G401.6 (cell line): ENCODE measurements at regions not wholly inside any gene's neighbourhood (a gene's known extent, or its start where the extent isn't known, plus 50 kb on each side); places are given as distances from the start of the nearest gene placed in this dataset.

ENCODE experiments used
- FAIRE-seq: peaks from 2 replicates; lab custom pipeline; 2012; peaks lifted over from hg19 to GRCh38; lab: Jason Lieb, UNC

- FAIRE-seq = no peak
These were observed 136.1 kb upstream of the MAP9 start for GRCh38 chr4:155512817-155513216.

- FAIRE-seq = no peak
These were observed 135.3 kb upstream of the MAP9 start for GRCh38 chr4:155512046-155512445.

- no peak for FAIRE-seq
These were observed 134.0 kb upstream of the MAP9 start for GRCh38 chr4:155510771-155511170.

- no peak for FAIRE-seq
These were observed 132.8 kb upstream of the MAP9 start for GRCh38 chr4:155509555-155509954.

- no peak for FAIRE-seq
These were observed 130.0 kb upstream of the MAP9 start for GRCh38 chr4:155506745-155507144.

GRCh38 chr4:155505321-155505720 lies 128.6 kb upstream of the MAP9 start:
- FAIRE-seq = no peak

GRCh38 chr4:155497306-155497705 lies 120.5 kb upstream of the MAP9 start:
- no peak for FAIRE-seq

GRCh38 chr4:155496294-155496626 lies 119.5 kb upstream of the MAP9 start:
- FAIRE-seq = no peak

GRCh38 chr4:155495572-155496293 lies 119.0 kb upstream of the MAP9 start:
- no peak for FAIRE-seq

- FAIRE-seq = no peak
These were observed 117.4 kb upstream of the MAP9 start for GRCh38 chr4:155494037-155494718.

GRCh38 chr4:155491336-155492120 lies 114.8 kb upstream of the MAP9 start:
- no peak for FAIRE-seq

- no peak for FAIRE-seq
These were observed 112.5 kb upstream of the MAP9 start for GRCh38 chr4:155489271-155489670.

GRCh38 chr4:155488691-155489090 lies 111.9 kb upstream of the MAP9 start:
- no peak for FAIRE-seq

GRCh38 chr4:155487210-155487609 lies 110.4 kb upstream of the MAP9 start:
- no peak for FAIRE-seq

- no peak for FAIRE-seq
These were observed 104.4 kb upstream of the MAP9 start for GRCh38 chr4:155481150-155481549.

GRCh38 chr4:155479835-155480234 lies 103.1 kb upstream of the MAP9 start:
- no peak for FAIRE-seq

- FAIRE-seq = no peak
These were observed 101.6 kb upstream of the MAP9 start for GRCh38 chr4:155478336-155478835.

- FAIRE-seq = no peak
These were observed 98.0 kb upstream of the MAP9 start for GRCh38 chr4:155474758-155475157.

- no peak for FAIRE-seq
These were observed 96.8 kb upstream of the MAP9 start for GRCh38 chr4:155473420-155474095.

- no peak for FAIRE-seq
These were observed 91.5 kb upstream of the MAP9 start for GRCh38 chr4:155468282-155468681.

GRCh38 chr4:155450676-155451075 lies 73.9 kb upstream of the MAP9 start:
- no peak for FAIRE-seq

GRCh38 chr4:155445306-155445705 lies 68.5 kb upstream of the MAP9 start:
- FAIRE-seq = no peak

- no peak for FAIRE-seq
These were observed 68.0 kb upstream of the MAP9 start for GRCh38 chr4:155444721-155445120.
